ENCODE measurements at regions not wholly inside any gene's neighbourhood (a gene's known extent, or its start where the extent isn't known, plus 50 kb on each side); places are given as distances from the start of the nearest gene placed in this dataset.

DNA sequence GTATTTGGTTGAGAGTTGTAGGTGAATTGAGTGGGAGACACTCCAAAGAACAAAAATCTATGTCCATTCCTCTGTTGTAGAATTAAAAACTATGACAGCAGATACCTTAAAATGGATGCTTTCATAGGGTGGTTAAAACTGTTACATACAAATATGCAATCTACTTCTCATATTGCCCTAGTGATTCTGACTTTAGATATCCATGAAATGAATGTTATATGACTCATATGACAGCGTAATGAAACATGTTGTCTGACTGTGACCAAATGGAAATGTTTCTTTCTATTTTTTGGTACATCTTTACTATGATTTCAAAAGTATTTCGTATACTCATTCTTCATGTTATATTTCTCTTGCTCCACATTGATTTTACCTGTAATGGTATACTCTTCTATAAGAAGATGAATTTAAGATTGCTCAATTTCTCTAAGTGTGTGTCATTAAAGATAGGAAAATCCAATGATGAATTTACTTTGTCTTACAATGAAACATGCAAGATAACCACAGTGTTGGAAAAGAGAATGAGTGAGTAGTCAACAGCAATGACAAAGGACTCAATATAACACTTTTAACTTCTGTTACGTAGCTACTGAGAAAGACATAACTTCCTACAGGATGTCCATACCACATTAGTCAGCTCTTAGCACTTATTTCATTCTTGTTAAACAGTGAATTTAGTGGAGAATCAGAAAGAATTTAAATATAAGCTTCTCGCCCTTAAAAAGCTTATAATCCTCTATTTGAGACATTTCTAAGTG, 79.3 kb upstream of the LSAMP start:
- no peak overlapping the region for H2AFZ ChIP-seq (replicated peaks)
- Mint-ChIP-seq H3K27ac (no peak overlapping the region), H3K27me3 (ENCODE audit: insufficient read depth, low read depth) (peaks cover 3% of the 10 kb centered on the region), H3K4me3 (no peak overlapping the region), H3K4me1 (no peaks in the 10 kb centered on the region), H3K9me3 (no peaks in the 10 kb centered on the region), H3K36me3 (no peaks in the 10 kb centered on the region)
- DNase-seq (ENCODE audit: low spot score), result no peak
- H4K20me1 ChIP-seq (ENCODE audit: low read depth), result no peaks in the 10 kb centered on the region
- H3K27me3 ChIP-seq, result no peaks in the 10 kb centered on the region
- H3K4me1 ChIP-seq, result peaks cover 7% of the 10 kb centered on the region
- no peaks in the 10 kb centered on the region for H3K79me2 ChIP-seq (ENCODE audit: low read depth)
- no peaks in the 10 kb centered on the region for H3F3A ChIP-seq (ENCODE audit: low read depth)
- H3K9ac ChIP-seq, result no peak overlapping the region
- no peak overlapping the region for H3K27ac ChIP-seq
- TF ChIP-seq EZH2 (IDR thresholded peaks at IDR 0.05), result no peak
- no peak overlapping the region for H3K4me2 ChIP-seq
- no peak overlapping the region for H3K4me3 ChIP-seq
- H3K36me3 ChIP-seq, result no peaks in the 10 kb centered on the region
- no peaks in the 10 kb centered on the region for H3K9me3 ChIP-seq (ENCODE audit: low read depth)

- H3K9me3 Mint-ChIP-seq, result no peaks in the 10 kb centered on the region
- Histone ChIP-seq H3K27me3 (no peaks in the 10 kb centered on the region), H3K4me2 (no peak overlapping the region), H3K9me3 (ENCODE audit: low read depth) (no peaks in the 10 kb centered on the region), H3K4me1 (no peaks in the 10 kb centered on the region), H3K9ac (no peak overlapping the region), H4K20me1 (ENCODE audit: low read depth) (no peaks in the 10 kb centered on the region), H3K79me2 (ENCODE audit: low read depth) (no peaks in the 10 kb centered on the region), H3K36me3 (no peaks in the 10 kb centered on the region), H3F3A (ENCODE audit: low read depth) (no peaks in the 10 kb centered on the region), H3K4me3 (no peak overlapping the region), H3K27ac (no peak overlapping the region), H2AFZ (replicated peaks) (no peak overlapping the region)
- no peaks in the 10 kb centered on the region for H3K27me3 Mint-ChIP-seq (ENCODE audit: insufficient read depth, low read depth)
- DNase-seq (ENCODE audit: low spot score), result no peak
- no peak overlapping the region for H3K4me3 Mint-ChIP-seq
- H3K27ac Mint-ChIP-seq, result no peak overlapping the region
- H3K36me3 Mint-ChIP-seq, result no peaks in the 10 kb centered on the region
- TF ChIP-seq EZH2phosphoT487 (IDR thresholded peaks at IDR 0.05), result no peak
- no peak for TF ChIP-seq EZH2 (IDR thresholded peaks at IDR 0.05)
- no peak for TF ChIP-seq CTCF (IDR thresholded peaks at IDR 0.05)
- H3K4me1 Mint-ChIP-seq, result peaks cover 6% of the 10 kb centered on the region
Measured at GRCh38 chr3:116552246-116552645, 107.0 kb upstream of the LSAMP start.

DNA sequence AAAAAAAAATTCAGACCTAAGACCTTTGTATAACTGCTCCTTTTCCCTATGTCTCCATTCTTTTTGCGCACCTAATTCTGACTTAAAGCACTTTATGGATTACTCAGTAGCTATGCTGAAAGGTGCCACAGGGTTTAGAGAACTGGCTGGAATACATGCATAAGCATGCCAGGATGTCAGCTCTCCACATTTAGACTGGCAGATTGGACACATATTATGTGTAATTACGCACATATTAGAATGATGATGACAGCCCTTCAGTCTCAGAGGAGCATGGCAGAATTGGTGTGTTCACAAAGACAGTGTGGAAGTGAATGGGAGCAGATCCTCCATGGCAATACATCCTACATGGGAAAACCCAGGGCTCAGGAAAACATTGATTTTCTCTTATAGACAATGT, 108.1 kb upstream of the LSAMP start:
- no peaks in the 10 kb centered on the region for H3K36me3 Mint-ChIP-seq
- Histone ChIP-seq H3K36me3 (no peaks in the 10 kb centered on the region), H3K4me2 (no peak overlapping the region), H3F3A (ENCODE audit: low read depth) (no peaks in the 10 kb centered on the region), H4K20me1 (ENCODE audit: low read depth) (no peaks in the 10 kb centered on the region), H3K9ac (no peak overlapping the region), H2AFZ (replicated peaks) (no peak overlapping the region), H3K4me1 (no peaks in the 10 kb centered on the region), H3K27me3 (no peaks in the 10 kb centered on the region), H3K79me2 (ENCODE audit: low read depth) (no peaks in the 10 kb centered on the region), H3K27ac (no peak overlapping the region), H3K4me3 (no peak overlapping the region), H3K9me3 (ENCODE audit: low read depth) (no peaks in the 10 kb centered on the region)
- H3K4me3 Mint-ChIP-seq, result no peak overlapping the region
- peaks cover 6% of the 10 kb centered on the region for H3K4me1 Mint-ChIP-seq
- no peak for DNase-seq (ENCODE audit: low spot score)
- no peak overlapping the region for H3K27ac Mint-ChIP-seq
- no peaks in the 10 kb centered on the region for H3K9me3 Mint-ChIP-seq
- TF ChIP-seq EZH2 (IDR thresholded peaks at IDR 0.05) (no peak), EZH2phosphoT487 (IDR thresholded peaks at IDR 0.05) (no peak), CTCF (IDR thresholded peaks at IDR 0.05) (no peak)
- H3K27me3 Mint-ChIP-seq (ENCODE audit: insufficient read depth, low read depth), result no peaks in the 10 kb centered on the region

GRCh38 chr3:116561529-116561928, 116.2 kb upstream of the LSAMP start:
- H3K27ac Mint-ChIP-seq, result no peak overlapping the region
- Histone ChIP-seq H3K36me3 (no peaks in the 10 kb centered on the region), H3K4me1 (no peaks in the 10 kb centered on the region), H3F3A (ENCODE audit: low read depth) (no peaks in the 10 kb centered on the region), H3K9ac (no peak overlapping the region), H3K79me2 (ENCODE audit: low read depth) (no peaks in the 10 kb centered on the region), H3K27ac (no peak overlapping the region), H3K4me2 (no peak overlapping the region), H4K20me1 (ENCODE audit: low read depth) (no peaks in the 10 kb centered on the region), H3K4me3 (no peak overlapping the region), H3K9me3 (ENCODE audit: low read depth) (no peaks in the 10 kb centered on the region), H2AFZ (replicated peaks) (no peak overlapping the region), H3K27me3 (no peaks in the 10 kb centered on the region)
- TF ChIP-seq CTCF (IDR thresholded peaks at IDR 0.05), result no peak
- no peak for TF ChIP-seq EZH2 (IDR thresholded peaks at IDR 0.05)
- no peak for TF ChIP-seq EZH2phosphoT487 (IDR thresholded peaks at IDR 0.05)
- H3K4me1 Mint-ChIP-seq, result no peaks in the 10 kb centered on the region
- no peaks in the 10 kb centered on the region for H3K36me3 Mint-ChIP-seq
- no peak overlapping the region for H3K4me3 Mint-ChIP-seq
- no peak for DNase-seq (ENCODE audit: low spot score)
- no peaks in the 10 kb centered on the region for H3K27me3 Mint-ChIP-seq (ENCODE audit: insufficient read depth, low read depth)
- H3K9me3 Mint-ChIP-seq, result no peaks in the 10 kb centered on the region
